NB4 (cell line): ENCODE measurements at regions not wholly inside any gene's neighbourhood (a gene's known extent, or its start where the extent isn't known, plus 50 kb on each side); places are given as distances from the start of the nearest gene placed in this dataset.

Experiments used
- DNase-seq: peaks from one replicate; pipeline ENCODE4 v3.0.0; 2010; ENCODE audit warnings: low read depth
- H3K4me3 ChIP-seq: one replicate; pipeline ENCODE4 v1.5.1; 2011; ENCODE audit warnings: mild to moderate bottlenecking, low read depth, low read length, moderate library complexity
- MAX ChIP-seq: IDR thresholded peaks from 2 replicates; pipeline ENCODE4 v1.6.1; 2011; ENCODE audit warnings: low read depth, low read length
- MYC ChIP-seq: IDR thresholded peaks from 2 replicates; pipeline ENCODE4 v1.6.1; 2011; ENCODE audit warnings: low read depth, low read length
- POLR2A ChIP-seq: IDR thresholded peaks from 2 replicates; pipeline ENCODE4 v1.6.1; 2011; ENCODE audit warnings: mild to moderate bottlenecking; ENCODE audit not compliant: insufficient read length; ENCODE audit errors: extremely low read depth
- TF ChIP-seq, protein P1 (sequence below): IDR thresholded peaks from one replicate; pipeline ENCODE4 v1.5.1; 2012; ENCODE audit warnings: low read depth, low read length

GRCh38 chr10:109114579-109114978 lies 808.7 kb downstream of the XPNPEP1 start:
- no peak overlapping the region for H3K4me3 ChIP-seq
- TF ChIP-seq MYC (no peak), MAX (no peak), POLR2A (no peak)
- TF ChIP-seq, protein P1, sequence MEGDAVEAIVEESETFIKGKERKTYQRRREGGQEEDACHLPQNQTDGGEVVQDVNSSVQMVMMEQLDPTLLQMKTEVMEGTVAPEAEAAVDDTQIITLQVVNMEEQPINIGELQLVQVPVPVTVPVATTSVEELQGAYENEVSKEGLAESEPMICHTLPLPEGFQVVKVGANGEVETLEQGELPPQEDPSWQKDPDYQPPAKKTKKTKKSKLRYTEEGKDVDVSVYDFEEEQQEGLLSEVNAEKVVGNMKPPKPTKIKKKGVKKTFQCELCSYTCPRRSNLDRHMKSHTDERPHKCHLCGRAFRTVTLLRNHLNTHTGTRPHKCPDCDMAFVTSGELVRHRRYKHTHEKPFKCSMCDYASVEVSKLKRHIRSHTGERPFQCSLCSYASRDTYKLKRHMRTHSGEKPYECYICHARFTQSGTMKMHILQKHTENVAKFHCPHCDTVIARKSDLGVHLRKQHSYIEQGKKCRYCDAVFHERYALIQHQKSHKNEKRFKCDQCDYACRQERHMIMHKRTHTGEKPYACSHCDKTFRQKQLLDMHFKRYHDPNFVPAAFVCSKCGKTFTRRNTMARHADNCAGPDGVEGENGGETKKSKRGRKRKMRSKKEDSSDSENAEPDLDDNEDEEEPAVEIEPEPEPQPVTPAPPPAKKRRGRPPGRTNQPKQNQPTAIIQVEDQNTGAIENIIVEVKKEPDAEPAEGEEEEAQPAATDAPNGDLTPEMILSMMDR, result no peak
- DNase-seq, result no peak

DNA sequence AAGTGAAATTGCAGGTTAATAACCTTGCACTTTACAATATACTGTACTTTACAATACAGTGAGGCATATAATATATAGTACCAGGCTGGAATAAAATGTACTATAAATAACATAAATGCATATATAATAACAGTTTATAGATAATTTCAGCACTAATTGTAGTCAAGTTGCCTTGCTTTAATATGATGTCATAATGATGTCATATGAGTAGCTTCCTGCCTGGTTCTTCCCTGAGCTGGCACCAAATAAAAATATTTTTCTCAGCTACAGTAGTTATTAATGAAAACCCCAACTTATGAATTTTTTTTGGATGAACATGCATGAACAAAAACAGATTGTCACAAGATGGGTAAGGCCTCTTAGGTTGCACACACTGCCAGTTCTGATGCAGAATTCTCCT lies 816.7 kb downstream of the XPNPEP1 start:
- TF ChIP-seq, protein P1, result no peak
- H3K4me3 ChIP-seq, result no peak overlapping the region
- no peak for DNase-seq

DNA sequence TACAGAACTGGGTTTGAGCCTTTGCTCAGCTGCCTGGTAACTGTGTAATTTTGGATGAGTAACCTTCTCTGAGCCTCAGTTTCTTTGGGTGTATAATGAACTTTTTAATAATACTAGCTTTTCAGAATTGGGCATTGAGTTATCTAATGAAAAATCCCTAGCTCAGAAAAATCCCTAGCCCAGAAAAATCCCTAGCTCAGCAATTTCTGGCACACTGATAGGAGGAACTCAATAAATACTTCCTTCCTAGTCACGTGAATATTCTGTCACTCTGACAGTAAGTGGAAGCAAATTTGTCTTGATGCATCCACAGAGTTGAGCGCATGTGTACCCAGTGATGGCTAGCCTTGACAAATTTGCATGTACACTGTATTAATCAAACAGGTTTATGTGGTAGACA lies 817.6 kb downstream of the XPNPEP1 start:
- no peak for DNase-seq
- no peak overlapping the region for H3K4me3 ChIP-seq
- TF ChIP-seq MAX, result no peak
- TF ChIP-seq MYC, result no peak
- no peak for TF ChIP-seq POLR2A
- TF ChIP-seq, protein P1, result no peak

DNA sequence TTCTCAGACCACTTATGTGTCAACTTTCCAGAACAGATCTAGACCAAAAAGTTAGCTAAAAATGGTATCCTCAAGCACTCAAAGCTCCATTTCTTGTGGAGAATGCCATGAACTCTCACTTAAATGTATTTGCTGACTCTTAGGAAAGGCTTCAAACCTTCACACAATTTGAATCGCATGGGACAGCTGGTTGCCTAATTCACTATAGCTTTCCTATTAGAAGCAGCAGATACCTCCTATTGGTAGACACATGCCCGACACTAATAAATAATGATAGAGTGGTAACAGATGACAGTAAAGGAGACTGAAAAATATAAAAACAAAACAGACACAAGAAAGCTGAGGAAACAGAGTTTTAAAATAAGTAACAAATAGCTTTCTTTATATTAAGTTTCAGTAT lies 818.5 kb downstream of the XPNPEP1 start:
- DNase-seq, result no peak
- no peak overlapping the region for H3K4me3 ChIP-seq
- TF ChIP-seq MAX (no peak), POLR2A (no peak), MYC (no peak)
- TF ChIP-seq, protein P1, result no peak

DNA sequence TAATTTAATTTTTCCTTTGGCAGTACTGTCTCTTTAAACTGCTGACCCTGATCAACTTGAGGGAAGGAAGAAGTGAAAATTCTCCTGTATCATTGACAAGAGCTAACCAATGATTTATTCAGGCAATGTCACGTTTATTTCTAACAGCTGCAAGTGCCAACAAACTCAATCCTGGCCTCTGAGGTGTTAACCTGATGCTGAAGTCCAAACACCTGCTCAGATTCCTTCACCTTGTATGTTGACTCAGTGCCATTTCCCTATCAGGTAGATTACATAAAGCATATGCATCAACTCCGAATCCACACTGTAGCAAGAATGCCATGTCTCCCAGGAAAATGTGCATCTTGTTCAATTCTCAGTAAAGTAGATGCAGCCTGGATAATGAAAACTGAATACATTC lies 820.0 kb downstream of the XPNPEP1 start:
- TF ChIP-seq POLR2A (no peak), MAX (no peak), MYC (no peak)
- TF ChIP-seq, protein P1, result no peak
- no peak for DNase-seq
- H3K4me3 ChIP-seq, result no peak overlapping the region

DNA sequence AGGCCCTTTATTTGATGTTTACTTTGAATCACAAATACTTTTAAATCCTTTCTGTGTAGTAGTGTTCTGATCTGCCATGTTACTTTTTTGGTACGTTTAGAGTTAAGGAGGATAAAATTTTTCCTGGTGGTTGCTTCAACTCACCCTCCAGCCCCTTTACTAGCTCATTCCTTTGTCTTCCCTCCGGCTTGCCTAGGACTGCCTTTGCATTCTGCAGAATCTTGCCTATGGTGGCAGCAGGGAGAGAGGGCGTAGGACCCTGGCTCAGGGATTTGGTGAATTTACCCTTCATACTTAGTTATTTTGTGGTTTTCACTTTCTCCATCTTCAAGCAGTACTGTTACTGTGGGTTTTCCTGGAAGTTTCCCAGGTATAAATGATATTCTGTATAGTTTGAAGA lies 833.5 kb downstream of the XPNPEP1 start:
- TF ChIP-seq, protein P1, result no peak
- TF ChIP-seq MYC (no peak), MAX (no peak)
- no peak for DNase-seq
- no peak overlapping the region for H3K4me3 ChIP-seq
